Neural progenitor cell (in vitro differentiated cells): ENCODE measurements at regions not wholly inside any gene's neighbourhood (a gene's known extent, or its start where the extent isn't known, plus 50 kb on each side); places are given as distances from the start of the nearest gene placed in this dataset.

ENCODE experiments used
- DNase-seq: peaks from one replicate; pipeline ENCODE4 v3.0.0-alpha.2; 2016; ENCODE audit warnings: low spot score
- H2AFZ ChIP-seq: fragments of 200-600 bp; sonication (generic); replicated peaks from 2 replicates; pipeline ENCODE4 v1.6.1; 2016; ENCODE audit warnings: antibody characterized with exemption
- H3F3A ChIP-seq: fragments of 200-600 bp; sonication (generic); 2 replicates; pipeline ENCODE4 v1.6.1; 2016; ENCODE audit warnings: antibody characterized with exemption, low read depth
- H3K27ac ChIP-seq: fragments of 200-600 bp; sonication (generic); 2 replicates; pipeline ENCODE4 v1.5.1; 2016; ENCODE audit warnings: mild to moderate bottlenecking
- H3K27me3 ChIP-seq: fragments of 200-600 bp; sonication (generic); 2 replicates; pipeline ENCODE4 v1.6.1; 2016; ENCODE audit warnings: mild to moderate bottlenecking, moderate library complexity
- H3K36me3 ChIP-seq: fragments of 200-600 bp; sonication (generic); 2 replicates; pipeline ENCODE4 v1.5.1; 2016
- H3K4me1 ChIP-seq: fragments of 200-600 bp; sonication (generic); 2 replicates; pipeline ENCODE4 v1.6.1; 2016; ENCODE audit warnings: mixed run types
- H3K4me2 ChIP-seq: fragments of 200-600 bp; sonication (generic); 2 replicates; pipeline ENCODE4 v1.6.1; 2016
- H3K4me3 ChIP-seq: fragments of 200-600 bp; sonication (generic); 2 replicates; pipeline ENCODE4 v1.5.1; 2016
- H3K79me2 ChIP-seq: fragments of 200-600 bp; sonication (generic); 2 replicates; pipeline ENCODE4 v1.6.1; 2016; ENCODE audit warnings: low read depth
- H3K9ac ChIP-seq: fragments of 200-600 bp; sonication (generic); 2 replicates; pipeline ENCODE4 v1.6.1; 2016
- H3K9me3 ChIP-seq: fragments of 200-600 bp; sonication (generic); 2 replicates; pipeline ENCODE4 v1.5.1; 2016; ENCODE audit warnings: low read depth
- H4K20me1 ChIP-seq: fragments of 200-600 bp; sonication (generic); 2 replicates; pipeline ENCODE4 v1.6.1; 2016; ENCODE audit warnings: low read depth
- H3K27ac Mint-ChIP-seq: 3 replicates; pipeline ENCODE4 v1.8.0; 2021; ENCODE audit warnings: mixed read lengths
- H3K27me3 Mint-ChIP-seq: 2 replicates; pipeline ENCODE4 v1.8.0; 2022; ENCODE audit warnings: low read depth, mild to moderate bottlenecking, inconsistent platforms, moderate library complexity, mixed read lengths; ENCODE audit not compliant: insufficient read depth
- H3K36me3 Mint-ChIP-seq: 3 replicates; pipeline ENCODE4 v1.8.0; 2021; ENCODE audit warnings: mixed read lengths
- H3K4me1 Mint-ChIP-seq: 3 replicates; pipeline ENCODE4 v1.8.0; 2021; ENCODE audit warnings: mixed read lengths
- H3K4me3 Mint-ChIP-seq: 3 replicates; pipeline ENCODE4 v1.8.0; 2021; ENCODE audit warnings: mild to moderate bottlenecking, moderate library complexity, mixed read lengths
- H3K9me3 Mint-ChIP-seq: 3 replicates; pipeline ENCODE4 v1.8.0; 2020; ENCODE audit warnings: mixed read lengths
- EZH2 ChIP-seq: fragments of 200-600 bp; sonication (generic); IDR thresholded peaks from 2 replicates; pipeline ENCODE4 v1.6.1; 2017; ENCODE audit warnings: antibody characterized with exemption, mild to moderate bottlenecking, moderate library complexity
- EZH2phosphoT487 ChIP-seq: fragments of 200-600 bp; sonication (generic); IDR thresholded peaks from 2 replicates; pipeline ENCODE4 v1.6.1; 2017; ENCODE audit warnings: antibody characterized with exemption
- TF ChIP-seq, protein P1 (sequence below): fragments of 200-600 bp; sonication (generic); IDR thresholded peaks from 2 replicates; pipeline ENCODE4 v1.5.1; 2017; ENCODE audit warnings: antibody characterized with exemption, mild to moderate bottlenecking

DNA sequence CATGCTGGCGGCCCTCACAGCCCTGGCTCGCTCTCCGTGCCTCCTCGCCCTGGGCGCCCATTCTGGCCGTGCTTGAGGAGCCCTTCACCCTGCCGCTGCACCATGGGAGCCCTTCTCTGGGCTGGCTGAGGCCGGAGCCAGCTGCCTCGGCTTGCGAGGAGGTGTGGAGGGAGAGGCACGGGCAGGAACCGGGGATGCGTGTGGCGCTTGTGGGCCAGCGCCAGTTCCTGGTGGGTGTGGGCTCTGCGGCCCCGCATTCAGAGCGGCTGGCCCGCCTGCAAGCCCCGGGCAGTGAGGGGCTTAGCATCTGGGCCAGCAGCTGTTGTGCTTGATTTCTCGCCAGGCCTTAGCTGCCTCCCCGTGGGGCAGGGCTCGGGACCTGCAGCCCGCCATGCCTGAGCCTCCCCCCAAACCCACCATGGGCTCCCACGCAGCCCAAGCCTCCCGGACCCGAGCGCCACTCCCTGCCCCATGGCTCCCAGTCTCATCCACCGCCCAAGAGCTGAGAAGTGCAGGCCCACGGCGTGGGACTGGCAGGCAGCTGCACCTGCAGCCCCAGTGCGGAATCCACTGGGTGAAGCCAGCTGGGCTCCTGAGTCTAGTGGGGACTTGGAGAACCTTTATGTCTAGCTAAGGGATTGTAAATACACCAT, 163.4 kb upstream of the LRRC4C start:
- Histone ChIP-seq H3K79me2 (no peaks in the 10 kb centered on the region), H3K27me3 (no peaks in the 10 kb centered on the region), H3K4me3 (no peak overlapping the region), H3K36me3 (no peaks in the 10 kb centered on the region), H3K9ac (no peak overlapping the region), H3K27ac (no peak overlapping the region), H4K20me1 (no peaks in the 10 kb centered on the region), H2AFZ (no peak overlapping the region), H3K4me1 (no peaks in the 10 kb centered on the region), H3F3A (no peaks in the 10 kb centered on the region), H3K9me3 (no peaks in the 10 kb centered on the region), H3K4me2 (no peak overlapping the region)
- H3K4me3 Mint-ChIP-seq = no peak overlapping the region
- H3K27me3 Mint-ChIP-seq = peaks cover 2% of the 10 kb centered on the region
- TF ChIP-seq, protein P1, sequence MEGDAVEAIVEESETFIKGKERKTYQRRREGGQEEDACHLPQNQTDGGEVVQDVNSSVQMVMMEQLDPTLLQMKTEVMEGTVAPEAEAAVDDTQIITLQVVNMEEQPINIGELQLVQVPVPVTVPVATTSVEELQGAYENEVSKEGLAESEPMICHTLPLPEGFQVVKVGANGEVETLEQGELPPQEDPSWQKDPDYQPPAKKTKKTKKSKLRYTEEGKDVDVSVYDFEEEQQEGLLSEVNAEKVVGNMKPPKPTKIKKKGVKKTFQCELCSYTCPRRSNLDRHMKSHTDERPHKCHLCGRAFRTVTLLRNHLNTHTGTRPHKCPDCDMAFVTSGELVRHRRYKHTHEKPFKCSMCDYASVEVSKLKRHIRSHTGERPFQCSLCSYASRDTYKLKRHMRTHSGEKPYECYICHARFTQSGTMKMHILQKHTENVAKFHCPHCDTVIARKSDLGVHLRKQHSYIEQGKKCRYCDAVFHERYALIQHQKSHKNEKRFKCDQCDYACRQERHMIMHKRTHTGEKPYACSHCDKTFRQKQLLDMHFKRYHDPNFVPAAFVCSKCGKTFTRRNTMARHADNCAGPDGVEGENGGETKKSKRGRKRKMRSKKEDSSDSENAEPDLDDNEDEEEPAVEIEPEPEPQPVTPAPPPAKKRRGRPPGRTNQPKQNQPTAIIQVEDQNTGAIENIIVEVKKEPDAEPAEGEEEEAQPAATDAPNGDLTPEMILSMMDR = no peak
- TF ChIP-seq EZH2phosphoT487 (no peak), EZH2 (no peak)
- no peaks in the 10 kb centered on the region for H3K4me1 Mint-ChIP-seq
- no peak overlapping the region for H3K27ac Mint-ChIP-seq
- H3K36me3 Mint-ChIP-seq = no peaks in the 10 kb centered on the region
- H3K9me3 Mint-ChIP-seq = peaks cover 15% of the 10 kb centered on the region
- DNase-seq = no peak

GRCh38 chr11:41659985-41660384, 200.5 kb upstream of the LRRC4C start:
- TF ChIP-seq, protein P1 = no peak
- no peak for TF ChIP-seq EZH2
- TF ChIP-seq EZH2phosphoT487 = no peak
- Histone ChIP-seq H3K4me3 (no peak overlapping the region), H3K4me2 (no peak overlapping the region), H3K4me1 (no peaks in the 10 kb centered on the region), H3K9ac (no peak overlapping the region), H3K9me3 (no peaks in the 10 kb centered on the region), H3K27me3 (no peaks in the 10 kb centered on the region), H4K20me1 (no peaks in the 10 kb centered on the region), H3K79me2 (no peaks in the 10 kb centered on the region), H2AFZ (peak overlapping the region; percentile 65), H3K36me3 (no peaks in the 10 kb centered on the region), H3K27ac (no peak overlapping the region), H3F3A (no peaks in the 10 kb centered on the region)
- Mint-ChIP-seq H3K36me3 (no peaks in the 10 kb centered on the region), H3K27me3 (peaks cover 4% of the 10 kb centered on the region), H3K9me3 (peaks cover 2% of the 10 kb centered on the region), H3K4me1 (no peaks in the 10 kb centered on the region), H3K4me3 (no peak overlapping the region), H3K27ac (no peak overlapping the region)
- no peak for DNase-seq

DNA sequence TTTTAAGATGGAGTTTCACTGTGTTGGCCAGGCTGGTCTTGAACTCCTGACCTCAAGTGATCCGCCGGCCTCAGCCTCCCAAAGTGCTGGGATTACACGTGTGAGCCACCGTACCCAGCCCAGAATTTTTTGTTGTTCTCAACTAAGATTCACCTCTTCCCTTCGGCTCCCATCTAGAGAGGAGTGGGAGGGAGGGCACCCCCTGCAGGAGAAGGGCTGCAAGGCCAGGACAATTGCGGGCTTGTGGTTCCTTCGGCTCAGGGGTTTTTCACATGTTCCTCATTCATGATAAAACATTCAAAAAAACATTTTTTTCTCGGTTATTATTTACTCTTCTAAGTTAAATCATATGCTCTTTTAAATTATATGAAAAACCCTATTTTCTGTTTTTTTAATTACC, 201.1 kb upstream of the LRRC4C start:
- no peaks in the 10 kb centered on the region for H3K4me1 Mint-ChIP-seq
- H3K27ac Mint-ChIP-seq = no peak overlapping the region
- TF ChIP-seq, protein P1 = peak; percentile 46
- TF ChIP-seq EZH2 = no peak

More for the DNA sequence above, 201.1 kb upstream of the LRRC4C start:
- Histone ChIP-seq H3K36me3 (no peaks in the 10 kb centered on the region), H4K20me1 (no peaks in the 10 kb centered on the region), H2AFZ (no peak overlapping the region), H3K4me1 (no peaks in the 10 kb centered on the region), H3K27me3 (no peaks in the 10 kb centered on the region), H3K4me2 (no peak overlapping the region), H3K27ac (no peak overlapping the region), H3K79me2 (no peaks in the 10 kb centered on the region), H3K9ac (no peak overlapping the region), H3K4me3 (no peak overlapping the region), H3K9me3 (no peaks in the 10 kb centered on the region), H3F3A (no peaks in the 10 kb centered on the region)
- Mint-ChIP-seq H3K27me3 (peaks cover 4% of the 10 kb centered on the region), H3K9me3 (no peaks in the 10 kb centered on the region), H3K36me3 (no peaks in the 10 kb centered on the region), H3K4me3 (no peak overlapping the region)
- DNase-seq = peak; percentile 21
